ENCODE measurements at regions not wholly inside any gene's neighbourhood (a gene's known extent, or its start where the extent isn't known, plus 50 kb on each side); places are given as distances from the start of the nearest gene placed in this dataset.

- Histone ChIP-seq H2AFZ (ENCODE audit: control insufficient read depth, low read length) (no peak overlapping the region), H3K36me3 (ENCODE audit: control insufficient read depth in 2 of 2, extremely low read depth in 1 of 2, insufficient read depth in 2 of 2, low read length in 2 of 2) (no peaks in the 10 kb centered on the region), H3K4me2 (ENCODE audit: control insufficient read depth, extremely low read depth, insufficient read depth, low read depth, low read length) (no peak overlapping the region), H4K20me1 (ENCODE audit: control insufficient read depth, extremely low read depth, insufficient read depth, low read length) (no peaks in the 10 kb centered on the region), H3K9me3 (ENCODE audit: control insufficient read depth, low read depth, low read length) (no peaks in the 10 kb centered on the region), H3K79me2 (ENCODE audit: control insufficient read depth, insufficient read depth, low read length) (no peaks in the 10 kb centered on the region), H3K4me1 (ENCODE audit: control insufficient read depth, extremely low read depth, insufficient read depth, low read length) (peaks cover 29% of the 10 kb centered on the region), H3K9me1 (ENCODE audit: control insufficient read depth, extremely low read depth, insufficient read depth, low read length) (no peaks in the 10 kb centered on the region), H3K27ac (ENCODE audit: control insufficient read depth, insufficient read depth, low read length) (no peak overlapping the region), H3K27me3 (ENCODE audit: control insufficient read depth, extremely low read depth, insufficient read depth, low read length) (no peaks in the 10 kb centered on the region), H3K4me3 (ENCODE audit: control insufficient read depth in 2 of 3, extremely low read depth in 1 of 3, insufficient read depth in 2 of 3, low read depth in 1 of 3, low read length in 3 of 3) (no peak overlapping the region), H3K9ac (ENCODE audit: control insufficient read depth, extremely low read depth, insufficient read depth, low read length) (no peak overlapping the region)
- FAIRE-seq (no peak), DNase-seq (ENCODE audit: low read depth, low spot score) (no peak)
- TF ChIP-seq, protein P1, sequence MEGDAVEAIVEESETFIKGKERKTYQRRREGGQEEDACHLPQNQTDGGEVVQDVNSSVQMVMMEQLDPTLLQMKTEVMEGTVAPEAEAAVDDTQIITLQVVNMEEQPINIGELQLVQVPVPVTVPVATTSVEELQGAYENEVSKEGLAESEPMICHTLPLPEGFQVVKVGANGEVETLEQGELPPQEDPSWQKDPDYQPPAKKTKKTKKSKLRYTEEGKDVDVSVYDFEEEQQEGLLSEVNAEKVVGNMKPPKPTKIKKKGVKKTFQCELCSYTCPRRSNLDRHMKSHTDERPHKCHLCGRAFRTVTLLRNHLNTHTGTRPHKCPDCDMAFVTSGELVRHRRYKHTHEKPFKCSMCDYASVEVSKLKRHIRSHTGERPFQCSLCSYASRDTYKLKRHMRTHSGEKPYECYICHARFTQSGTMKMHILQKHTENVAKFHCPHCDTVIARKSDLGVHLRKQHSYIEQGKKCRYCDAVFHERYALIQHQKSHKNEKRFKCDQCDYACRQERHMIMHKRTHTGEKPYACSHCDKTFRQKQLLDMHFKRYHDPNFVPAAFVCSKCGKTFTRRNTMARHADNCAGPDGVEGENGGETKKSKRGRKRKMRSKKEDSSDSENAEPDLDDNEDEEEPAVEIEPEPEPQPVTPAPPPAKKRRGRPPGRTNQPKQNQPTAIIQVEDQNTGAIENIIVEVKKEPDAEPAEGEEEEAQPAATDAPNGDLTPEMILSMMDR (optimal IDR thresholded peaks at IDR 0.05 in 1 of 3, IDR thresholded peaks at IDR 0.05 in 1 of 3, conservative IDR thresholded peaks at IDR 0.05 in 1 of 3; ENCODE audit: extremely low read depth in 1 of 3, insufficient read depth in 2 of 3, low read length in 3 of 3), result no peak
- TF ChIP-seq EZH2 (IDR thresholded peaks at IDR 0.05; ENCODE audit: low read length), result no peak
- dilution Hi-C loops (cut with MboI; ENCODE audit: extremely low pct_ligation_motif_present, low sequenced_read_pairs), result no loop called here
Measured at GRCh38 chr11:92882828-92883611, 86.4 kb upstream of the MTNR1B start.

DNA sequence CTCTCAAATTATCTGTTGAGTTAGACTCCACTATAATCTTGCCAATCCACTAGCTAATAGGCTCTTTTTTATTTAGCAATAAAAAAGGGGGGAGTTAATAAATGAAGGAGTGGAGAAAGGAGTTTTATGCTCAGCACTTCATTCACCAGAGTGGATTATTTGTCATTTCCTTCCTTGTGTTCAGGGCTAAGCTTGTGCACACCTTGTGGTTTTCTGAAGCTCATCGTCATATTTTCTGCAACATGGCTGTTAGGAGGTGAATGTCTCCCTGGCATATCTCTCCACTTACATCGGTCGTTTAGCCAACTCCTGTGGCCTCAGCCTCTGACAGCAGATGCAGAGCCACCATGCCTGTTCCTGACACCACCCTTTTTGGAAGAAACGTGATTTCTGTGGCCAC lies 83.9 kb upstream of the MTNR1B start:
- Histone ChIP-seq H3K9me1 (ENCODE audit: control insufficient read depth, extremely low read depth, insufficient read depth, low read length) (no peaks in the 10 kb centered on the region), H3K4me1 (ENCODE audit: control insufficient read depth, extremely low read depth, insufficient read depth, low read length) (peaks cover 17% of the 10 kb centered on the region), H3K27me3 (ENCODE audit: control insufficient read depth, extremely low read depth, insufficient read depth, low read length) (no peaks in the 10 kb centered on the region), H3K9ac (ENCODE audit: control insufficient read depth, extremely low read depth, insufficient read depth, low read length) (no peak overlapping the region), H3K4me2 (ENCODE audit: control insufficient read depth, extremely low read depth, insufficient read depth, low read depth, low read length) (peak overlapping the region; percentile 57), H3K36me3 (ENCODE audit: control insufficient read depth in 2 of 2, extremely low read depth in 1 of 2, insufficient read depth in 2 of 2, low read length in 2 of 2) (no peaks in the 10 kb centered on the region), H3K9me3 (ENCODE audit: control insufficient read depth, low read depth, low read length) (no peaks in the 10 kb centered on the region), H3K4me3 (ENCODE audit: control insufficient read depth in 2 of 3, extremely low read depth in 1 of 3, insufficient read depth in 2 of 3, low read depth in 1 of 3, low read length in 3 of 3) (no peak overlapping the region), H2AFZ (ENCODE audit: control insufficient read depth, low read length) (peak overlapping the region; percentile 74), H3K27ac (ENCODE audit: control insufficient read depth, insufficient read depth, low read length) (no peak overlapping the region), H3K79me2 (ENCODE audit: control insufficient read depth, insufficient read depth, low read length) (no peaks in the 10 kb centered on the region), H4K20me1 (ENCODE audit: control insufficient read depth, extremely low read depth, insufficient read depth, low read length) (no peaks in the 10 kb centered on the region)
- no peak for TF ChIP-seq EZH2 (IDR thresholded peaks at IDR 0.05; ENCODE audit: low read length)
- TF ChIP-seq, protein P1 (optimal IDR thresholded peaks at IDR 0.05 in 1 of 3, IDR thresholded peaks at IDR 0.05 in 1 of 3, conservative IDR thresholded peaks at IDR 0.05 in 1 of 3; ENCODE audit: extremely low read depth in 1 of 3, insufficient read depth in 2 of 3, low read length in 3 of 3), result peak in 1 of 3 experiments; percentile 1
- DNase-seq (ENCODE audit: low read depth, low spot score) (no peak), FAIRE-seq (peak; percentile 59)
- dilution Hi-C loops (cut with MboI; ENCODE audit: extremely low pct_ligation_motif_present, low sequenced_read_pairs), result no loop called here

All from keratinocyte (primary cell).